Suppressor macrophage (primary cell): ENCODE measurements at regions not wholly inside any gene's neighbourhood (a gene's known extent, or its start where the extent isn't known, plus 50 kb on each side); places are given as distances from the start of the nearest gene placed in this dataset.
"Not testable (repeated sequence)": the region's sequence is repeated elsewhere in the genome, so short reads cannot be mapped to it uniquely, and the experiment has no call there.

Experiments
- DNase-seq, 4 experiments: peaks; one replicate each; pipeline ENCODE4 v3.0.0-alpha.2; 2020 to 2022

- no peak for DNase-seq
These were observed 1293.7 kb downstream of the EPHA7 start for GRCh38 chr6:92125681-92126080.

DNA sequence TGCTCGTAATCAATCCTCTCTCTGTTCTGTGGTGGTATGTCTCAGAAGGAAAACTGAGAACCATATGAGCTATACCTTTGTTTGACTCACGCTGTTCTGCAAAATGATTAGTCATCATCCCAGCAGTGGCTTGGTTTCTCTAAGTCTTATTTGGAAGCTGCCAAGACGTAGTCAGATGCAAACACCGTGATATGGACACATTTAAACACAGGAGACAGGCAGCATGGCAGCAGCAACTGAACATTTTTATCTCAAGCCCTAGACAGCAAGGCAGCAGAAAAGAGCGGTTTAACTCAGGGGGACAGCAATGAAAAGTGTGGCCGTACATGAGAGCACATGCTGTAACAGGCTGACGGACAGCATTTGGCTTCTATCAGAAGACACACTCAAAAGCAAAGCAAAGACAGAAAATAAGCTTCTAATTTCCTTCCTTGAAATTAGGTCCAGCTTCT, 1295.1 kb downstream of the EPHA7 start:
- DNase-seq = no peak

- peak in 2 of 4 experiments; percentile 17 to 29 for DNase-seq
These were observed 1296.6 kb downstream of the EPHA7 start for GRCh38 chr6:92122746-92123145.

GRCh38 chr6:92121228-92121627, 1298.1 kb downstream of the EPHA7 start:
- DNase-seq = no peak

- DNase-seq = no peak
These were observed 1301.6 kb downstream of the EPHA7 start for GRCh38 chr6:92117800-92118199.

- DNase-seq = no peak
These were observed 1304.6 kb downstream of the EPHA7 start for GRCh38 chr6:92114797-92115196.

DNA sequence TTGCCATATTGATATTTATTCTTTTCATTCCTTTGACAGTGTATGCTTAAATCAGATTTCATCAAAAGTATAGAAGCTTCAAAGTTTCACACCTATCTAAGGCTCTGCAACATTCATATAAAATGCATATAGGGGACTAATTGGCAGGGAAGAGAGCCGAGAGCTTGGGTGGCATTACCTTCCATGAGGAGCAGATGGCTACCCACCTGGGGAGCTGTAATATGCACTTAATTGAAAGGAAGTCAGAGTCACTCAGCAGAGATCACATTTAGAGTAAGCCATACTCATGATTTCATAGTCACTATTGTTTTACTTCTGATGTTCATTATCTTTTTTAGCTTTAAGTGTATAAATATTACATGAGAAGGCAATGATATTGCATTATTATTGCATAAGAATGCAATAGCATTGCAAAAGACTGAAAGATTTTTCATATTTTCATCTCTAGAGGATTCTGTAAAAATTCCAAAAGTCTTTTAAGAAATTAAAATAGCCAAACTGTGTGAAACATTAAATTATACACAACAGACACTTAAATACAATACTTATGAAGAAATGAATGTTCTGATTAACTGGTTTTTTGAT, 1305.2 kb downstream of the EPHA7 start:
- DNase-seq = peak in 1 of 4 experiments; percentile 17

DNA sequence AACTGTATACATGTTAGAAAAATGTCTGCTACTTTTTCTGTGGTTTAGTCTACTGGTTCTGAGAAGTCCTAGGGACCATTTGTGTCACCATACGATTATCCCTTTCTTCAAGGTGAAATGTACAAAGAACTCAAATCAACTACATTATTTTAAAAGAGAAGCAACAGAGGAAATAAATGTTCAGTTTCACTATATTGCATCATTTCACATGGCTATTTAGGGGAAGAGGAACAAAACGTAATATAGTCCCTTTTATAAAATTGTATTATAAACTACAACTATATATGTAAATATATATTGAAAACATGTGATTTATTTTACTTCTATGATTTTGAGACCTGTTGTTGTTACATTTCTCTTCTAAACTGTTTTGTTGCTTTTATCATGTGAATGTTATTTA, 1308.0 kb downstream of the EPHA7 start:
- peak in 2 of 4 experiments; percentile 61 to 63 for DNase-seq

GRCh38 chr6:92110403-92110802, 1309.0 kb downstream of the EPHA7 start:
- peak in 1 of 4 experiments; percentile 4 for DNase-seq

DNA sequence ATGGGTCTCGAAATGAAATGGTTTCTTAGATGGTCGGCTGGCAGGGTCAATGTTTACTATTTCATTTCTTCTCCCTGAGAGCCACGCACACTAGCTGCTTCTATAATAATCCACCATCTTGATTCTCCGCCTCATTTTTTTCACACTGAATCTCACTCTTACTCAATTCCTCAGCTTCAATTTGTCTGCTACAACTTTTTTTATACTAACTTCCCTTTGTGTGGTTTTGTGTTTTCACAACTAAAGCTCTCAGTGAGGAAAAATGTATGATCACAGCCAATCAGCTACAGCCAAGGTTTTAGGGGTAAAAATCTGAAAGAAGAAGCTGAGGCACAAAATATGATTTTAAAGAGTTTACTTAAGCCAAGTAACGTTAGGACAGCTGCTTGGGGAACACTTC, 1309.4 kb downstream of the EPHA7 start:
- peak; percentile 19 to 72 (median 46) for DNase-seq

DNA sequence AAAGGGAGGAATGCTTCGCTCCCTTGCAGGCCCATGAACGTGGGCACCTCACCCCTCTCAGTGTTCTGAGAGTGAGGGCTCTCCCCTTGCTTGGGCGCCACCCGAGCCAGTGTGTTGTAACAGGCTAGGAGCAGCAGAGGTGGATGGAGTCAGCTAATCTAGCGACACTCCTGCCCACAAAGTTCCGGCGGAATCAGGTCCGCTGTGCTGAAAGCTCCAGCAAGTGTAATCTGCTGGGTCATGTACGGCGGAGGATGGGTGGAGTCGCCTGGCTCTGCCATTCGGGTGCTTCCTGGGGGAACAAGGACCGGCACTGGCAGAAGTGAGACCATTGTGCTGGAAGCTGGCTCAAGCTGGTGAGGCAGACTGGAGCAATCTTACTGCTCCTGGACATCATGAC, 1310.1 kb downstream of the EPHA7 start:
- no peak for DNase-seq

DNA sequence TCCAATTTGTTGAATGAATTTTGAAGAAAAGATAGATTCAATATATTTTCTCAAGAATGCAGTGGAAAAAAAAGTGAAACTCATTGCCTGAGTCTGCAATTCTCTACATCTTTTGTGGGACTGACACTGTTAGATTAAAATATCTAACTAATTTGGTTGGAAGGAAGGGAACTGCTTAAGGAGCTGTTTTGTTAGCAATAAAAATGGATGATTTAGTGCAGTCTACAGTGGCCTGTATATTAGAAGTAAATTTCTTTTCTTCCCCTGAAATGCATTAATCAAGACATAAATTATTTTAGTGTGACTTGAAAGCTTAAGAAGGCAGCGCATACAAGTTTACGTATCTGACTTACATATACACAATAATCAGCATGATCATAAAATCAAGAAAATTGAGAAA, 1332.6 kb downstream of the EPHA7 start:
- DNase-seq = no peak

GRCh38 chr6:92083914-92084313, 1335.4 kb downstream of the EPHA7 start:
- not testable (repeated sequence) for DNase-seq

DNA sequence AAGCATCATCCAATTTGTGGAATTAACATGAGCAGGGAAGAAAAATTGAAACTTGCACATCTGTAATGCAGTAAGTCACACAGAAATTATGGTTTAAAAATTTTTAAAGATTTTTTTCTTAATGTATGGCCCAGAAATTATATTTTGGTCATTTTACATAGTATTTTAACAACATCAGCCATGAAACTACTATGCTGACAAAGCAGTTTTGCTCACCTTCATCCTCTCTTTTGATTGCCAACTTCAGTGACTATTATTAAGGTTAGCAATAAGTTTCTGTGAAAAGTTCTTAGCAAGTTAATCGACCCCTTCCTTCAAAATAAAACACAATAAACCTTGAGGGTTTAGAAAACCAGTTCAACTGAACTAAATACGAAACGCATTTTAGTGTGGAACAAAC, 1347.0 kb downstream of the EPHA7 start:
- DNase-seq = no peak

GRCh38 chr6:92069781-92070180, 1349.6 kb downstream of the EPHA7 start:
- DNase-seq = no peak

GRCh38 chr6:92052513-92052912, 1366.8 kb downstream of the EPHA7 start:
- no peak for DNase-seq

DNA sequence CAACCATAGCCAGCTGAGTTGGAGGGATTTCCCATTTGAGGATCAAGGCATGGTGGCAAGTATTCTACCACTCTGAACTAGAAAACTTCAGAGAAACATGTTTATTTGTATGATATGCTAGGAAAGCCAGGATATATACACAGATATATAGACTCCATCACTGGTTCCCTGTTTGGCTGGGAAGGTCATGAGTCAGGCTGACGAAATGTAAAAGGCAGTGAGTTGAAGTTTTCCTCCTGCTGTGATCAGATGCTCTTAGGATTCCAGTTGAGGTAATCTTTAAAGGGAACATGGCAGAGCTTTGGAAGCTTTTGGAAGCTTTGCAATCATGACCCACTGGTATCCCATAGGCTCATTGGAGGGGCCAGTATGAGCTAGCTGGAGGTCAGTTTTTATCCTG, 1369.1 kb downstream of the EPHA7 start:
- DNase-seq = no peak

- DNase-seq = no peak
These were observed 1371.5 kb downstream of the EPHA7 start for GRCh38 chr6:92047860-92048259.

GRCh38 chr6:92047152-92047850, 1372.1 kb downstream of the EPHA7 start:
- no peak for DNase-seq

DNA sequence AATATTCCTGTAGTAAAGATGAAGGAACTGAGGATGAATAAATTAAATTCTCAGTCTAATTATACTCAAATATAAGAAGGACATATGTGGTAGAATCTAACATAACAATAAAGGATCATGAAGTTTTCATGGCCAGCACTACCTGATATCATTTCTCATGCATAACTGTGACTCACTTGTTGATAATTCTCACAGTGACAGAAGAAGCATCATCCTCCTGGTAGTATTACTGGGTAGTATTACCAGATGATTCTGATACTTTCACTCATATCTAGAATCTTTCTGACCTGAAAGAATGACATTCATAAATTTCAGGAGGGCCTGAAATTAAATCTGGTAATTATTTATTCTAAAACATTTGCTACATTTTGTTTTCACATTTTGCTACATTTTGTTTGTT, 1375.0 kb downstream of the EPHA7 start:
- DNase-seq = no peak

GRCh38 chr6:92043777-92044176, 1375.6 kb downstream of the EPHA7 start:
- DNase-seq = no peak

DNA sequence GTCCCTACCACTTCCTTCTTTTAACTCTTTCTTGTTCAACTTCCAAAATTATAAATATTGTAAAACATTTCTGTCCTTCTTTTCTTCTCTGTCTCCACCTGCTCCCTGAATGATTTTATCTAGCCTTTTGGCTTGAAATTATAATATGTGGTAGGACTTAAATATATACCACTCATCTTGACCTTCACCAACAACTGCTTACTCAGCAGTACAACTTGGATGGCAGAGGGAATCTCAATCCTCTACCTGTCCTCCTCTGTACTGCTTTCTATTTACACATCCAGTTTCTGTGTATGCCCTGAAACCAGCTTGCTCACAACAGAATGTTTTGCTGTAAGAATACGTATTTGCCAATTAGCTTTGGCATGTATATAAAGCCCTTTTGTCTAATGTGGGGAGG, 1392.5 kb downstream of the EPHA7 start:
- no peak for DNase-seq

- no peak for DNase-seq
These were observed 1394.5 kb downstream of the EPHA7 start for GRCh38 chr6:92024881-92025280.

- no peak for DNase-seq
These were observed 1395.2 kb downstream of the EPHA7 start for GRCh38 chr6:92024110-92024509.
